ENCODE measurements at regions not wholly inside any gene's neighbourhood (a gene's known extent, or its start where the extent isn't known, plus 50 kb on each side); places are given as distances from the start of the nearest gene placed in this dataset.

DNA sequence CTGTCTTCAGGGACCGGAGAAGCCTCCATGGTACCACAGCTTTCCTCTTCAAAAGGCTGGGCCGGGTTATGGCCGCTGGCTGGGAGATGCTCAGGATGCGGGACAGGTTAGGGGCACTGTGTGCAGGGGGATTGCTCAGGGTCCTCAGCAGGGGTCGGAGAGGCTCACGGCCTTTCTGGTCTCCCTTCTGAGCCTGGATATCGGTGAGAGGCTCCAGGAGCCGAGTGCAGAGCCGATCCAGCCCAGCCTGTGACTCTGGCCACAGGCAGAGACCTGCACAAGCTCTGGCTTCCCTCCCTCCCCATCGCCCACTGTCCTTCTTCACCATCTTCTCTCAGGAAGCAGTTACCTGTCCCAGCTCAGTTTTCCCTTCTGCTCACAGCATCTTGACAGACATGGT, 306.0 kb downstream of the ZNF536 start:
- Histone ChIP-seq H3K27ac (no peak overlapping the region), H3K9me3 (no peaks in the 10 kb centered on the region), H3K4me3 (no peak overlapping the region), H3K27me3 (no peaks in the 10 kb centered on the region), H3K4me1 (peaks cover 13% of the 10 kb centered on the region), H3K36me3 (replicated peaks in 1 of 2; ENCODE audit: insufficient read depth in 1 of 2, low read depth in 2 of 2) (no peaks in the 10 kb centered on the region)
- WGBS, 2 donors: 77 to 82% methylated on average over 9 to 10 of the region's 10 CpGs
- intact Hi-C loops (cut with DNase I): loop anchor here (5.0 to 10.0 kb wide), 2 partner anchors 677 to 1544 kb away; no protein-coding TSS in a partner anchor
- no peak for TF ChIP-seq POLR2A (IDR thresholded peaks at IDR 0.05)
- TF ChIP-seq, protein P1, sequence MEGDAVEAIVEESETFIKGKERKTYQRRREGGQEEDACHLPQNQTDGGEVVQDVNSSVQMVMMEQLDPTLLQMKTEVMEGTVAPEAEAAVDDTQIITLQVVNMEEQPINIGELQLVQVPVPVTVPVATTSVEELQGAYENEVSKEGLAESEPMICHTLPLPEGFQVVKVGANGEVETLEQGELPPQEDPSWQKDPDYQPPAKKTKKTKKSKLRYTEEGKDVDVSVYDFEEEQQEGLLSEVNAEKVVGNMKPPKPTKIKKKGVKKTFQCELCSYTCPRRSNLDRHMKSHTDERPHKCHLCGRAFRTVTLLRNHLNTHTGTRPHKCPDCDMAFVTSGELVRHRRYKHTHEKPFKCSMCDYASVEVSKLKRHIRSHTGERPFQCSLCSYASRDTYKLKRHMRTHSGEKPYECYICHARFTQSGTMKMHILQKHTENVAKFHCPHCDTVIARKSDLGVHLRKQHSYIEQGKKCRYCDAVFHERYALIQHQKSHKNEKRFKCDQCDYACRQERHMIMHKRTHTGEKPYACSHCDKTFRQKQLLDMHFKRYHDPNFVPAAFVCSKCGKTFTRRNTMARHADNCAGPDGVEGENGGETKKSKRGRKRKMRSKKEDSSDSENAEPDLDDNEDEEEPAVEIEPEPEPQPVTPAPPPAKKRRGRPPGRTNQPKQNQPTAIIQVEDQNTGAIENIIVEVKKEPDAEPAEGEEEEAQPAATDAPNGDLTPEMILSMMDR (IDR thresholded peaks at IDR 0.05): no peak
- ATAC-seq: no peak
- DNase-seq: no peak

DNA sequence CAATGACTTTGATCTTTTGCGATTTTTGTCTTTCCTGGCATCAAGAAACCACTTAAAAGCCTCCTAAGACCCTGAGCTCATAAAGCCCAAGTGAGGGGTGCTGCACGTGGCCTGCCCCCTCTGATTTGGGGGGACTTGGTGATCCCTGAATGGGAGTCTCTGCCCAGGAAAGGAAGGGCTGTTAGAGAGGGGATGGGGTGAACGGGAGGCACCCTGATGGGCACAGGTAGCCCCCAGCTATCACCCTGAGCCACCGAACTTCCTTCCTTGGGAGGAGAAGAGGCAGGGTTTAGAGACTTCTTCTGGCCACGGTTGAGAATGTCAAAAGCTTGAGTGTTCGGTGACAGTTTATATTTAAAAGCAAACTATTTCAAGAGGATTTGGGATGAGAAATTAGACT, 305.5 kb downstream of the ZNF536 start:
- intact Hi-C loops (cut with DNase I): loop anchor here (5.0 to 10.0 kb wide), 2 partner anchors 677 to 1545 kb away; no protein-coding TSS in a partner anchor
- no peak for DNase-seq

GRCh38 chr19:30676990-30677679, 305.0 kb downstream of the ZNF536 start:
- intact Hi-C loops (cut with DNase I): loop anchor here (5.0 to 10.0 kb wide), 2 partner anchors 678 to 1545 kb away; no protein-coding TSS in a partner anchor
- TF ChIP-seq, protein P1 (IDR thresholded peaks at IDR 0.05): no peak
- no peak for TF ChIP-seq POLR2A (IDR thresholded peaks at IDR 0.05)
- Histone ChIP-seq H3K27me3 (no peaks in the 10 kb centered on the region), H3K4me3 (no peak overlapping the region), H3K27ac (no peak overlapping the region), H3K36me3 (replicated peaks in 1 of 2; ENCODE audit: insufficient read depth in 1 of 2, low read depth in 2 of 2) (no peaks in the 10 kb centered on the region), H3K4me1 (peaks cover 8% of the 10 kb centered on the region), H3K9me3 (no peaks in the 10 kb centered on the region)
- 60 to 61% methylated on average over 7 to 8 of the region's 8 CpGs for WGBS, 2 donors
- DNase-seq (peak in 3 of 4 donors; percentile 25 to 57 (median 46)), ATAC-seq (no peak)

More for the DNA sequence above, 305.5 kb downstream of the ZNF536 start:
- Histone ChIP-seq H3K27ac (no peak overlapping the region), H3K4me3 (no peak overlapping the region), H3K9me3 (no peaks in the 10 kb centered on the region), H3K36me3 (replicated peaks in 1 of 2; ENCODE audit: insufficient read depth in 1 of 2, low read depth in 2 of 2) (no peaks in the 10 kb centered on the region), H3K4me1 (peaks cover 11% of the 10 kb centered on the region), H3K27me3 (no peaks in the 10 kb centered on the region)
- WGBS, 2 donors: 71 to 77% methylated on average over 6 of the region's 6 CpGs
- no peak for TF ChIP-seq POLR2A (IDR thresholded peaks at IDR 0.05)
- TF ChIP-seq, protein P1 (IDR thresholded peaks at IDR 0.05): no peak
- no peak for ATAC-seq

DNA sequence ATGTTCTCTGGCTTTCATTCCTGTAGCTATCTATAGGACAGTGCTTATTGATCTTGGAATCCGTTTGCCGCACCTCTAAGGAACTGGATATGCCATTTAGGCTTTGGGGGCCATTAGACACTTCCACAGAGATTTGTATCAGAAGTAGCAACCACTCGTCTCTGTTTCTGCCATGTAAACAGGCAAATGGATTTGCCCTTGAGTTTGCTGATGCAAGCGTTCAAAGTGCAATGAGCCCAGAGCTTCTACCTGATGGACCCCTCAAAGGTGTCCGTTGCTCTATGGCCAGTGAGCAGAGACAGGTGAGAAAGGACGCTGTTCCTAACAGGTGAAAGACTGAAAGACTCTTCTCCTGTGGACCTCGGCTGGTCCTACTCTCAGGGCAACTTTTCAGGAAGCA, 302.9 kb downstream of the ZNF536 start:
- intact Hi-C loops (cut with DNase I): loop anchor here (5.0 to 10.0 kb wide), 2 partner anchors 680 to 1547 kb away; no protein-coding TSS in a partner anchor

More for the DNA sequence above, 302.9 kb downstream of the ZNF536 start:
- Histone ChIP-seq H3K36me3 (replicated peaks in 1 of 2; ENCODE audit: insufficient read depth in 1 of 2, low read depth in 2 of 2) (no peaks in the 10 kb centered on the region), H3K4me3 (no peak overlapping the region), H3K4me1 (peaks cover 8% of the 10 kb centered on the region), H3K27ac (no peak overlapping the region), H3K27me3 (no peaks in the 10 kb centered on the region), H3K9me3 (no peaks in the 10 kb centered on the region)
- no peak for DNase-seq
- no peak for ATAC-seq
- no peak for TF ChIP-seq POLR2A (IDR thresholded peaks at IDR 0.05)
- TF ChIP-seq, protein P1 (IDR thresholded peaks at IDR 0.05): no peak
- WGBS, 2 donors: 40 to 51% methylated on average over 7 of the region's 7 CpGs

All from body of pancreas (tissue), 4 donors.